ENCODE measurements at regions not wholly inside any gene's neighbourhood (a gene's known extent, or its start where the extent isn't known, plus 50 kb on each side); places are given as distances from the start of the nearest gene placed in this dataset.

DNA sequence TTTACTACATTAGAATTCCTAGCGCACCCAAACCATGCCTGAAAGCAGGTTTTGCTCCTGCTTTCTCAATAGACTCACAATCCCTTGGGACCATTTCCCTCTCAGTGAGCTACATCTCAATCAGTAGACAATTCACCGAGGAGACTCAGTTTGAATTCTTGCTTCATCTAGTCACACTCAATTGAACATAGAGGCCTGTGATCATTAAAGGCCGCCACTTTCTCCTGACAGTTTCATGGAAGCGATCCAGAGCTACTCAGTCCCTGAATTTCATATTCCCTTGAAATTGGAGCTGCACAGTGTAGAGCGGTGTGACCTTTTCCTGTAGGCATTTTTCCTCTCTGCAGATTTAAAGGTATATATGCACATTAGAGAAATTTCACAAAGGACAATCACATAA is 193.9 kb upstream of the SPOCK3 start:
- no peak for ATAC-seq
- DNase-seq (ENCODE audit: low spot score in 2 of 2) = no peak
- H3K4me3 Mint-ChIP-seq = no peak overlapping the region

GRCh38 chr4:167431371-167431770 is 197.1 kb upstream of the SPOCK3 start:
- Mint-ChIP-seq H3K4me3 (no peak overlapping the region), H3K27ac (no peak overlapping the region), H3K9me3 (peaks cover 7% of the 10 kb centered on the region), H3K4me1 (no peaks in the 10 kb centered on the region), H3K36me3 (no peaks in the 10 kb centered on the region)
- DNase-seq (ENCODE audit: low spot score in 2 of 2) = no peak
- no peak for ATAC-seq

More for the DNA sequence above, 193.9 kb upstream of the SPOCK3 start:
- Mint-ChIP-seq H3K27ac (no peak overlapping the region), H3K4me1 (no peaks in the 10 kb centered on the region), H3K9me3 (peaks cover 12% of the 10 kb centered on the region), H3K36me3 (no peaks in the 10 kb centered on the region)

GRCh38 chr4:167435786-167436185 is 201.5 kb upstream of the SPOCK3 start:
- H3K4me1 Mint-ChIP-seq = no peaks in the 10 kb centered on the region
- peaks cover 25% of the 10 kb centered on the region for H3K9me3 Mint-ChIP-seq

DNA sequence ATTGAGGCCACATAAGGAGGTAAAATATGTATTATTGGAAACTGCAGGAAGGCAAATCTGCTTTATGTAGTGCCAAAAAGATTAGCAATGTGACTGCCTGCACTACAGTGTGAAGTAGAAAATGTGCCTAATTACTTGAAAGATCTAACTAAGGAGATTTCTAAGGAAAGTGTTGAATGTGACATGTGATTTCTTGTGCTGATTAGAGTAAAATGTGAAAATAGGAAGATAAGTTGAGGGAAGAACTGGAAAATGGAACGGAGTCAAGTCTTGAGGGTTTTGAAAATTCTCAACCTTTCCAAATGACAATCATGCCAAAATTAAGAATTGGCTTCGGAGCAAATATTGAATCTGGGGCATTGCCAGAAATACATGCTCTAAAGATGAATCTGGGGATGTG is 209.5 kb upstream of the SPOCK3 start:
- Mint-ChIP-seq H3K9me3 (peaks cover 12% of the 10 kb centered on the region), H3K4me3 (no peak overlapping the region), H3K4me1 (no peaks in the 10 kb centered on the region), H3K36me3 (no peaks in the 10 kb centered on the region), H3K27ac (no peak overlapping the region)
- ATAC-seq = no peak
- DNase-seq (ENCODE audit: low spot score in 2 of 2) = no peak

More at GRCh38 chr4:167435786-167436185, 201.5 kb upstream of the SPOCK3 start:
- no peak for DNase-seq (ENCODE audit: low spot score in 2 of 2)
- H3K27ac Mint-ChIP-seq = no peak overlapping the region
- H3K4me3 Mint-ChIP-seq = no peak overlapping the region
- H3K36me3 Mint-ChIP-seq = no peaks in the 10 kb centered on the region
- no peak for ATAC-seq

GRCh38 chr4:167452922-167453430 is 218.7 kb upstream of the SPOCK3 start:
- H3K27ac Mint-ChIP-seq = no peak overlapping the region
- H3K4me1 Mint-ChIP-seq = no peaks in the 10 kb centered on the region
- DNase-seq (ENCODE audit: low spot score in 2 of 2) = no peak
- peaks cover 12% of the 10 kb centered on the region for H3K9me3 Mint-ChIP-seq
- H3K36me3 Mint-ChIP-seq = no peaks in the 10 kb centered on the region
- no peak for ATAC-seq
- H3K4me3 Mint-ChIP-seq = no peak overlapping the region

GRCh38 chr4:167456619-167457018 is 222.3 kb upstream of the SPOCK3 start:
- no peak for ATAC-seq
- Mint-ChIP-seq H3K9me3 (peaks cover 15% of the 10 kb centered on the region), H3K4me3 (no peak overlapping the region), H3K4me1 (no peaks in the 10 kb centered on the region), H3K36me3 (no peaks in the 10 kb centered on the region), H3K27ac (no peak overlapping the region)
- no peak for DNase-seq (ENCODE audit: low spot score in 2 of 2)

GRCh38 chr4:167469436-167469835 is 235.1 kb upstream of the SPOCK3 start:
- Mint-ChIP-seq H3K36me3 (no peaks in the 10 kb centered on the region), H3K9me3 (peaks cover 9% of the 10 kb centered on the region), H3K4me1 (no peaks in the 10 kb centered on the region), H3K4me3 (no peak overlapping the region), H3K27ac (no peak overlapping the region)
- DNase-seq (ENCODE audit: low spot score in 2 of 2) (no peak), ATAC-seq (no peak)

DNA sequence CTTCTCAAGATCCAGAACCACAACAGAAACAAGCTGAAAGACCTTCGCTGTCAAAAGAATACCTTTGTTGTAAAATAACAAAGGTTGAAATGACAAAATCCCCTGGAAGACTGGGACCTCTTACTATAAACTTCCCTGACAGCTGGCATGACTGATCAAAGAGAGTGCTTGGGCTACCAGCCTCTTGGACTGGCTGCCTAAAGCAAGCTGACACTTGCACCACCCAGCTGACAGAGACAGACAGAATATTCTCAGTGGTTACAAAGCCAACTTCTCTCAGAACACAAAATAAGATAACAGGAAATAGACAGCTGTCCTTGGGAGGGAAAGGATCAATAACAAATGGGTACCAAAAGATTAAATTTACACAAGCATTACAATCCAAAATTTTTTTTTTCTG is 241.7 kb upstream of the SPOCK3 start:
- ATAC-seq (no peak), DNase-seq (ENCODE audit: low spot score in 2 of 2) (no peak)
- no peak overlapping the region for H3K4me3 Mint-ChIP-seq
- no peak overlapping the region for H3K27ac Mint-ChIP-seq
- H3K36me3 Mint-ChIP-seq = no peaks in the 10 kb centered on the region
- peaks cover 2% of the 10 kb centered on the region for H3K9me3 Mint-ChIP-seq
- no peaks in the 10 kb centered on the region for H3K4me1 Mint-ChIP-seq

DNA sequence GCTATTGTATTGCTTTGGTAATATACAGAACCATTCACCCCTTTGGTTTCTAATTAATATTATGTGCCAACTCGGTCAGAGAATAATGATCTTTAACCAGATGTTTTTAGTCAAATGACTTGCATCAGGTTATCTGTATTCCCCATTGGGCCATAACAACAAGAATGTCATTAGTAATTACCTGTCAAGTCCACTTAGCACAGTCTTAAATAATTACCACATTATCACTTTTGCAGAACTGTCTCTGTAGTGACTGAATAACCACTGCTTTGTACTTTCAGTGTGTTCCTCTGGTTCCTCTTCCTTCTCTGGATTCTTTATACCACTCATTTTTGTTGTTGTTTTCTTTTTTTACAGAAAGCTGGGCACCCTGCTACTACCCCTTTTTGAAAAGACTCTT is 257.7 kb upstream of the SPOCK3 start:
- H3K9me3 Mint-ChIP-seq = peaks cover 15% of the 10 kb centered on the region
- ATAC-seq (no peak), DNase-seq (ENCODE audit: low spot score in 2 of 2) (no peak)
- H3K4me1 Mint-ChIP-seq = no peaks in the 10 kb centered on the region
- no peak overlapping the region for H3K4me3 Mint-ChIP-seq
- H3K36me3 Mint-ChIP-seq = no peaks in the 10 kb centered on the region
- no peak overlapping the region for H3K27ac Mint-ChIP-seq

- no peak for ATAC-seq
- Mint-ChIP-seq H3K4me1 (no peaks in the 10 kb centered on the region), H3K9me3 (peaks cover 19% of the 10 kb centered on the region)
Observed at GRCh38 chr4:167509551-167509950, 275.3 kb upstream of the SPOCK3 start.

DNA sequence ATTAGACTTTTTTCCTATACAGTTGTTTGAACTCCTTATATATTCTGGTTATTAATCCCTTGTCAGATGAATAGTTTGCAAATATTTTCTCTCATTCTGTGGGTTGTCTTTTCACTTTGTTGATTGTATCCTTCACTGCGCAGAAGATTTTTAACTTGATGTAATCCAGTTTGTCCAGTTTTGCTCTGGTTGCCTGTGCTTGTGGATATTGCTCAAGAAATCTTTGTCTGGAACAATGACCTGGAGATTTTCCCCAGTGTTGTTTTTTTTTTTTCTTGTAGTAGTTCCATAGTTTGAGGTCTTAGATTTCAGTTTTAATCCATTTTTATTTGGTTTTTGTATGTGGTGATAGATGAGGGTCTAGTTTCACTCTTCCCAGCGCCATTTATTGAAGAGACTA is 289.8 kb upstream of the SPOCK3 start:
- no peak for DNase-seq (ENCODE audit: low spot score in 2 of 2)
- Mint-ChIP-seq H3K27ac (no peak overlapping the region), H3K4me3 (no peak overlapping the region), H3K36me3 (no peaks in the 10 kb centered on the region), H3K4me1 (no peaks in the 10 kb centered on the region), H3K9me3 (peaks cover 16% of the 10 kb centered on the region)
- no peak for ATAC-seq

More at GRCh38 chr4:167509551-167509950, 275.3 kb upstream of the SPOCK3 start:
- H3K27ac Mint-ChIP-seq = no peak overlapping the region
- DNase-seq (ENCODE audit: low spot score in 2 of 2) = no peak
- no peak overlapping the region for H3K4me3 Mint-ChIP-seq
- no peaks in the 10 kb centered on the region for H3K36me3 Mint-ChIP-seq

DNA sequence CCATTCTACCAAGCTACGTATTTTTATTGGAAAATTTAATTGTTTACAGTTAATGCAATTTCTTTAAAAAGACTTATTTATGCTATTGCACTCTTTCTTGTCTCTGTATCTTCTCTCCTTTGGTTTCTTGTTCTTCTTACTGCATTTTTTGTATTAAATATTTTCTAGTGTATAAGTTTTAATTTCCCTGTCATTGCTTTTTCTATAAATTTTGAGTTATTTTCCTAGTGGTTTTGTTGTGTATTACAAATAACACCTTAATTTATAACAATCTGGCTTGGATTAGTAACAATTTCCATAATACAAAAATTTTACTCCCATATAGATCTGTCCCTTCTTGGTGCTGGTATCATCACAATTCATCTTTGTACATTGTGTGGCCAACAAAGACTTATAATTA is 303.5 kb upstream of the SPOCK3 start:
- Mint-ChIP-seq H3K27ac (no peak overlapping the region), H3K9me3 (peaks cover 13% of the 10 kb centered on the region), H3K4me3 (no peak overlapping the region), H3K4me1 (no peaks in the 10 kb centered on the region), H3K36me3 (no peaks in the 10 kb centered on the region)
- ATAC-seq (no peak), DNase-seq (ENCODE audit: low spot score in 2 of 2) (no peak)

DNA sequence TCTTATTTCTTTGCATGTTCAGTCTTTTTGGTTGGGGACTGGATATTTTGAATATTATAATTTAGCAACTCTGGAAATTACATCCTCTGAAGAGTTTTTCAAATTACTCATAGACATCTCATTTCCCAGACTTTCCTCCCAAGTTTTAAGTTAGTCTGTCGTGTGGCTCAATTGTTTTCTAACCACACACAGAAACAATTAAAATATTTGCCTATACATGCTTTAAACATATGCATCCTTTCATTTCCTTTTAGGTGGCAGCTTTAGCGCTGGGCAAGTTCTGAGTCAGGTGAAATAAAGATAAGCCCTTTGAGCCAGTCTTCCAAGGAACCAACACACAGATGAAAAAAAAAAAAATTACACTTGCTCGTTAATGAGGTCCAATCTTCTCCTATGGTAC is 307.0 kb upstream of the SPOCK3 start:
- Mint-ChIP-seq H3K27ac (no peak overlapping the region), H3K4me3 (no peak overlapping the region), H3K36me3 (no peaks in the 10 kb centered on the region), H3K9me3 (peaks cover 13% of the 10 kb centered on the region), H3K4me1 (no peaks in the 10 kb centered on the region)
- no peak for DNase-seq (ENCODE audit: low spot score in 2 of 2)
- no peak for ATAC-seq

DNA sequence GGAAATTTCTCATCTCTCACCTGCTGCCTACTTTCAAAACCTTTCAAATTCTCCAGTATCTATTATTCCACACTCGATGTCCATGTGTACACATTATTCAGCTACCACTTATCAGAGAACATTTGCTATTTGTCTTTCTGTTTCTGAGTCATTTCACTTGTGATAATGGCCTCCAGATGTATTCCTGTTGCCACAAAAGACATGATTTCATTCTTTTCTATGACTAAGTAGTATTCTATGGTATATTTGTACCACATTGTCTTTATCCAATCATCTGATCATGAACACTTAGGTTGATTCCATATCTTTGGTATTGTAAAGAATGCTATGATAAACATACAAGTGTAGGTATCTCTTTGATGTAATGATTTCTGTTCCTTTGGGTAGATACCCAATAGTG is 310.1 kb upstream of the SPOCK3 start:
- Mint-ChIP-seq H3K9me3 (peaks cover 10% of the 10 kb centered on the region), H3K27ac (no peak overlapping the region), H3K36me3 (no peaks in the 10 kb centered on the region)

DNA sequence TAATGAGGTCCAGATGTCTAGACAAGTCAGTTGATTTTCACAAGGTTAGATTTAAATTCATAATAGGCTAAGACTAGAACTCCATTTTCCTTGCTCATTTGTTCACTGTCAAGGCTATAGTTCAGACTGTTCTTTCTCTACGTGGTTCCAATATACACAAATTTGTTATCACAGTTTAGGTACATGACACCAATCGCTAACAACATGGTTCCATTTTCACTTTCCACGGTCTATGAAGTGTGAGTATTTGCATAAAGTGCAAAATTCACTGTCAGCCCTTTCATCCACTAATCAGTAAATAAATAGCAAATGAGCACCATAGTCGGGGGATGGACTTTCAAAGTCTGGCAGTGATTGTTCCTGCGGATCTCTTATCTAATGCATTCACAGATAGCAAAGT is 315.7 kb upstream of the SPOCK3 start:
- H3K27ac Mint-ChIP-seq = no peak overlapping the region
- peaks cover 15% of the 10 kb centered on the region for H3K9me3 Mint-ChIP-seq
- H3K4me1 Mint-ChIP-seq = no peaks in the 10 kb centered on the region

More for the DNA sequence above, 310.1 kb upstream of the SPOCK3 start:
- Mint-ChIP-seq H3K4me3 (no peak overlapping the region), H3K4me1 (no peaks in the 10 kb centered on the region)
- ATAC-seq (no peak), DNase-seq (ENCODE audit: low spot score in 2 of 2) (no peak)

DNA sequence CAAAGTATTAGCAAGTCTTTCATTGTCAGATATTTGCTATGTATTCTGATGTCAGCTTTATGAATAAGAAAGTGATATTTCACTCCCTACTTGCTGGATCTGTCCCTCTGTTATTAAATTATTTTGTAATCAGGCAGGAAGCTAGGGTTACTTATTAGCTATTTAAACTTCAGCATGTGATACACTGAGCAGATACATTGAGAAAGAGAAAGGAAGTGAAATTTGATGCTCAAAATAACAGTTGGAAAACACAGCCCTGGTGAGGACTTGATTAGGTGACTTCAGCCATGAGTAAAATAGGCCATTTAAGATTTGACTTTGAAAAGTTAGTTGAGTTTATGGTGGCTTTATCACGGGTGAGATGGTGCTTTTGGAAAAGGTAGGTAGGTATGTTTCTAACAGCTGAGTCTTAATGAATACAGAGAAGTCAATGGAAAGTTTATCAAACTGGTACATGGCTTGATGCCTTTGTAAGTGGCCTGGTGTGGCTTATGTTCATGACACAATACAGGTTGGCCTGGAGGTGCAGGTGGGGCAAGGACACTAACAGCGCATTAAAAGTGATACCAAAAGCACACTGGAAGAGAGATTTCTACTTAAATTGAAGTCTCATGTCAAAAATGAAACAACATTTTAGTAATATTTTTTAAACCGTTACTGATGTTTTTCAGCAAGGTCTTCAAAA is 321.2 kb upstream of the SPOCK3 start:
- Mint-ChIP-seq H3K4me1 (no peaks in the 10 kb centered on the region), H3K36me3 (no peaks in the 10 kb centered on the region), H3K4me3 (no peak overlapping the region), H3K9me3 (peaks cover 19% of the 10 kb centered on the region), H3K27ac (no peak overlapping the region)
- ATAC-seq (no peak), DNase-seq (ENCODE audit: low spot score in 2 of 2) (no peak)

More for the DNA sequence above, 315.7 kb upstream of the SPOCK3 start:
- ATAC-seq (no peak), DNase-seq (ENCODE audit: low spot score in 2 of 2) (no peak)
- Mint-ChIP-seq H3K36me3 (no peaks in the 10 kb centered on the region), H3K4me3 (no peak overlapping the region)

Measured in stimulated activated effector memory CD8-positive, alpha-beta T cell treated with anti-CD3 and anti-CD28 coated beads, Interleukin-12 subunit alpha, Interleukin-12 subunit beta, amount 100 ng/mL, for 72 hours (primary cell).